CD4-positive, alpha-beta T cell (primary cell): ENCODE measurements at regions not wholly inside any gene's neighbourhood (a gene's known extent, or its start where the extent isn't known, plus 50 kb on each side); places are given as distances from the start of the nearest gene placed in this dataset.

Experiments used
- ATAC-seq: fragments of 200-7000 bp; cut with Tn5 transposase; one replicate; pipeline ENCODE4 v1.10.0; 2022; ENCODE audit warnings: mild to moderate bottlenecking; ENCODE audit not compliant: poor library complexity
- CTCF ChIA-PET: fragments of 350-600 bp; sonication (Branson Sonifier 250); formaldehyde crosslinking; loops from one replicate; lab custom pipeline; 2021; ENCODE audit warnings: antibody characterized with exemption, inconsistent platforms; lab: Charles Lee
- POLR2A ChIA-PET: fragments of 350-600 bp; sonication (Branson Sonifier 250); formaldehyde crosslinking; loops from one replicate; lab custom pipeline; 2021; ENCODE audit warnings: antibody characterized with exemption, inconsistent platforms; lab: Charles Lee
- DNase-seq, 14 experiments: peaks; one replicate each; pipeline ENCODE4 v3.0.0-alpha.2; 2013 to 2020; ENCODE audit warnings: mixed read lengths in 2 of 14
- H3K27ac ChIP-seq, 2 donors: one replicate each; pipeline versions ENCODE4 v1.5.1 to v1.7.0; 2013; ENCODE audit warnings: low read length in 2 of 2, low read depth in 1 of 2, mild to moderate bottlenecking in 1 of 2
- H3K27me3 ChIP-seq, 2 experiments: 1 replicate in 1 of 2; 2 replicates in 1 of 2; pipeline versions ENCODE4 v1.6.1 to v1.7.0; 2013; ENCODE audit warnings: low read length in 2 of 2, control low read depth in 1 of 2, mild to moderate bottlenecking in 1 of 2, moderate library complexity in 1 of 2; ENCODE audit not compliant: insufficient read depth in 2 of 2, control insufficient read depth in 1 of 2
- H3K36me3 ChIP-seq: one replicate; pipeline ENCODE4 v1.6.1; 2013; ENCODE audit warnings: low read length, control low read depth; ENCODE audit not compliant: insufficient read depth
- H3K4me1 ChIP-seq: one replicate; pipeline ENCODE4 v1.6.1; 2013; ENCODE audit warnings: low read length, control low read depth; ENCODE audit not compliant: insufficient read depth
- H3K4me3 ChIP-seq: one replicate; pipeline ENCODE4 v1.5.1; 2013; ENCODE audit warnings: mild to moderate bottlenecking, low read length, moderate library complexity
- H3K9me3 ChIP-seq, 2 experiments: 1 replicate in 1 of 2; 2 replicates in 1 of 2; pipeline versions ENCODE4 v1.6.1 to v1.7.0; 2013; ENCODE audit warnings: low read length in 2 of 2, mild to moderate bottlenecking in 2 of 2, control low read depth in 1 of 2, moderate library complexity in 1 of 2; ENCODE audit not compliant: control insufficient read depth in 1 of 2, insufficient read depth in 1 of 2
- H3K27ac Mint-ChIP-seq: one replicate; pipeline ENCODE4 v1.8.0; 2020; ENCODE audit warnings: mixed read lengths
- H3K27me3 Mint-ChIP-seq: one replicate; pipeline ENCODE4 v1.8.0; 2021; ENCODE audit warnings: mixed read lengths
- H3K36me3 Mint-ChIP-seq: one replicate; pipeline ENCODE4 v1.8.0; 2021; ENCODE audit warnings: low read depth, mixed read lengths
- H3K4me1 Mint-ChIP-seq: one replicate; pipeline ENCODE4 v1.8.0; 2021; ENCODE audit warnings: low read depth, mixed read lengths
- H3K4me3 Mint-ChIP-seq: one replicate; pipeline ENCODE4 v1.8.0; 2020; ENCODE audit warnings: mild to moderate bottlenecking, mixed read lengths
- H3K9me3 Mint-ChIP-seq: one replicate; pipeline ENCODE4 v1.8.0; 2020; ENCODE audit warnings: mixed read lengths
- intact Hi-C, 2 experiments: fragments of 100-400 bp; cut with DNase I in 1 of 2; cut with micrococcal nuclease in 1 of 2; formaldehyde crosslinking; loops; one replicate each; pipeline versions ENCODE4 v1.15.1 to v1.9.0; 2023 to 2025; cut with DNase I, micrococcal nuclease
- TF ChIP-seq, protein P1 (sequence below): fragments of 200-600 bp; IDR thresholded peaks from one replicate; pipeline ENCODE4 v1.8.0; 2022; ENCODE audit warnings: antibody characterized with exemption, mild to moderate bottlenecking

DNA sequence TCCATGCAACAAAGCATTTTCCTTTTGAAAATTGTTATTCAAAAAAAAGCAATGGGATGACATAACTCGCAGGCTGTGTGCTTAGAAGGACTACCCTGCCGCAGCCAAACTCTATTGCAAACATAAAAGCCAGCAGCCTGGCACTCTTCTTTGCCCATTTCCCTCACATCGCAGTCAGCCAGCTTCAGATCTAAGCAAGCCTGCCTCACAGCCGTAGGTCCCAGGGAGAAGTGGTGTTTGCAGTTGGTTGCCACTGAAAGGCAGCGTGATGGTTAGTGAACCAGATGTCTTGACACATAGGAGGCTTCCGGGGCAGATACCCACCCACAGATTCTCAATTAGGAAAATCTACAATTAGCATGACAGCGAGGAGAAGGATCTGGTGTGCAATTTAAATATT is 655.2 kb downstream of the RNF144A start:
- no peak overlapping the region for H3K27ac ChIP-seq
- peaks cover 0 to 2% of the 10 kb centered on the region in 2 experiments for H3K9me3 ChIP-seq
- peak overlapping the region; percentile 70 for H3K27ac Mint-ChIP-seq
- H3K4me1 Mint-ChIP-seq = peaks cover 56% of the 10 kb centered on the region
- H3K4me3 ChIP-seq = no peak overlapping the region
- no peaks in the 10 kb centered on the region for H3K27me3 Mint-ChIP-seq
- ChIA-PET POLR2A (no interaction called here), CTCF (no interaction called here)
- H3K27me3 ChIP-seq = no peaks in the 10 kb centered on the region
- TF ChIP-seq, protein P1, sequence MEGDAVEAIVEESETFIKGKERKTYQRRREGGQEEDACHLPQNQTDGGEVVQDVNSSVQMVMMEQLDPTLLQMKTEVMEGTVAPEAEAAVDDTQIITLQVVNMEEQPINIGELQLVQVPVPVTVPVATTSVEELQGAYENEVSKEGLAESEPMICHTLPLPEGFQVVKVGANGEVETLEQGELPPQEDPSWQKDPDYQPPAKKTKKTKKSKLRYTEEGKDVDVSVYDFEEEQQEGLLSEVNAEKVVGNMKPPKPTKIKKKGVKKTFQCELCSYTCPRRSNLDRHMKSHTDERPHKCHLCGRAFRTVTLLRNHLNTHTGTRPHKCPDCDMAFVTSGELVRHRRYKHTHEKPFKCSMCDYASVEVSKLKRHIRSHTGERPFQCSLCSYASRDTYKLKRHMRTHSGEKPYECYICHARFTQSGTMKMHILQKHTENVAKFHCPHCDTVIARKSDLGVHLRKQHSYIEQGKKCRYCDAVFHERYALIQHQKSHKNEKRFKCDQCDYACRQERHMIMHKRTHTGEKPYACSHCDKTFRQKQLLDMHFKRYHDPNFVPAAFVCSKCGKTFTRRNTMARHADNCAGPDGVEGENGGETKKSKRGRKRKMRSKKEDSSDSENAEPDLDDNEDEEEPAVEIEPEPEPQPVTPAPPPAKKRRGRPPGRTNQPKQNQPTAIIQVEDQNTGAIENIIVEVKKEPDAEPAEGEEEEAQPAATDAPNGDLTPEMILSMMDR = no peak
- H3K4me3 Mint-ChIP-seq = peak overlapping the region; percentile 40
- ATAC-seq = peak; percentile 43
- intact Hi-C loops = loop anchor here in 1 of 2 experiments (5.0 kb wide), 1 partner anchor 100 kb away; no protein-coding TSS in a partner anchor
- peaks cover 29% of the 10 kb centered on the region for H3K4me1 ChIP-seq
- H3K9me3 Mint-ChIP-seq = peaks cover under 1% of the 10 kb centered on the region
- peaks cover 5% of the 10 kb centered on the region for H3K36me3 Mint-ChIP-seq
- H3K36me3 ChIP-seq = no peaks in the 10 kb centered on the region
- peak in 11 of 14 experiments; percentile 3 to 51 (median 18) for DNase-seq

DNA sequence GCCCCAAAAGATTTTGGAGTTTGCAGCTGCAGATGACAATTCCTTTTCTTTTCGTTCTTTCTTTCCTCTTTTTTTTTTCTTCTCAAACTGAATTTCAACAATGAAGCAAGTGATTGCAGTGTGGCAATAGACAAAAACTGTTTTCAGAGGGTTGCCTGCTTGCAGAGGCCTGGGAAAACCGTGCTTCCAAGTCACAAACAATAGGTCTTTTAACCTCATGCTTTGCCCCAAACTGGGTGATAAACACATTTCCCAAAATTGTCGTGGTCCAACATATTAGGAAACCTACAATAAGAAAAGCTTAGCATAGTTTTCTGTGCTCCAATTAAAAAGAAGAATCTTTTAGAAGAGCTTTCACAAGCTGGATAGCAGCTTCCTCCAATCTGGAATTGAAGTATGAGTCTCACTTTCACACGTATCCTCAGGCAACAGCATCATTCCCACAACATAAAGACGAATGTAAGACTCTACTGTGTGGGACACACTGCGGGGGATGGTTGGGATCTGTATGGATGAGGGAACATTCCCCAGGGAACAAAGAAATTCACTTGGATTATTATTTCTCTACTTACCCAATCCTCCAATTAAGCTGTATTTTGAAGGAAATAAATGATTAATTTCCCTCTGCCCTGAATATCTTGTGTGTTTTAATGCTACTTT is 656.1 kb downstream of the RNF144A start:
- Mint-ChIP-seq H3K9me3 (peaks cover 7% of the 10 kb centered on the region), H3K4me1 (peaks cover 48% of the 10 kb centered on the region), H3K4me3 (no peak overlapping the region), H3K27me3 (no peaks in the 10 kb centered on the region), H3K36me3 (peaks cover 13% of the 10 kb centered on the region), H3K27ac (peak overlapping the region; percentile 70)
- ChIA-PET CTCF (interaction anchor here (0.6 kb wide), 1 partner anchor 835 kb away, joined by 3 read pairs; no protein-coding TSS in a partner anchor), POLR2A (no interaction called here)
- TF ChIP-seq, protein P1 = no peak
- peaks cover 21% of the 10 kb centered on the region for H3K4me1 ChIP-seq
- H3K36me3 ChIP-seq = no peaks in the 10 kb centered on the region
- H3K27me3 ChIP-seq = no peaks in the 10 kb centered on the region
- no peak overlapping the region for H3K27ac ChIP-seq
- ATAC-seq (no peak), DNase-seq (no peak)
- intact Hi-C loops = loop anchor here in 1 of 2 experiments (5.0 kb wide), 1 partner anchor 99 kb away; no protein-coding TSS in a partner anchor
- H3K4me3 ChIP-seq = no peak overlapping the region
- H3K9me3 ChIP-seq = peaks cover 0 to 11% of the 10 kb centered on the region in 2 experiments

GRCh38 chr2:7574385-7574784 is 657.2 kb downstream of the RNF144A start:
- H3K4me3 Mint-ChIP-seq = no peak overlapping the region
- intact Hi-C loops = loop anchor here in 1 of 2 experiments (5.0 kb wide), 1 partner anchor 98 kb away; no protein-coding TSS in a partner anchor
- H3K27me3 ChIP-seq = no peaks in the 10 kb centered on the region
- no peak for ATAC-seq
- peaks cover 0 to 15% of the 10 kb centered on the region in 2 experiments for H3K9me3 ChIP-seq
- ChIA-PET POLR2A (no interaction called here), CTCF (no interaction called here)
- H3K27me3 Mint-ChIP-seq = no peaks in the 10 kb centered on the region
- H3K27ac ChIP-seq = no peak overlapping the region
- H3K36me3 ChIP-seq = no peaks in the 10 kb centered on the region
- TF ChIP-seq, protein P1 = no peak
- peaks cover 10% of the 10 kb centered on the region for H3K4me1 ChIP-seq
- H3K27ac Mint-ChIP-seq = no peak overlapping the region
- peaks cover 19% of the 10 kb centered on the region for H3K36me3 Mint-ChIP-seq
- peaks cover 38% of the 10 kb centered on the region for H3K4me1 Mint-ChIP-seq
- H3K9me3 Mint-ChIP-seq = peaks cover 9% of the 10 kb centered on the region
- no peak overlapping the region for H3K4me3 ChIP-seq
- DNase-seq = no peak
